Progenitor cell of endocrine pancreas (in vitro differentiated cells): ENCODE measurements at regions not wholly inside any gene's neighbourhood (a gene's known extent, or its start where the extent isn't known, plus 50 kb on each side); places are given as distances from the start of the nearest gene placed in this dataset.

Experiments used
- DNase-seq: peaks from one replicate; pipeline ENCODE4 v3.0.0; 2021; ENCODE audit warnings: low spot score; ENCODE audit not compliant: unreplicated experiment
- H3K27ac Mint-ChIP-seq: 2 replicates; pipeline ENCODE4 v1.8.0; 2021; ENCODE audit warnings: mild to moderate bottlenecking, moderate library complexity, mixed read lengths
- H3K27me3 Mint-ChIP-seq: 2 replicates; pipeline ENCODE4 v1.8.0; 2021; ENCODE audit warnings: mixed read lengths
- H3K36me3 Mint-ChIP-seq: 2 replicates; pipeline ENCODE4 v1.8.0; 2022; ENCODE audit warnings: mixed read lengths; ENCODE audit not compliant: insufficient read depth
- H3K4me1 Mint-ChIP-seq: 2 replicates; pipeline ENCODE4 v1.8.0; 2021; ENCODE audit warnings: low read depth, mixed read lengths
- H3K4me3 Mint-ChIP-seq: 2 replicates; pipeline ENCODE4 v1.8.0; 2021; ENCODE audit warnings: low read depth, mild to moderate bottlenecking, moderate library complexity, mixed read lengths
- H3K9me3 Mint-ChIP-seq: 2 replicates; pipeline ENCODE4 v1.8.0; 2021; ENCODE audit warnings: low read depth, mixed read lengths
- CTCF ChIP-seq: fragments of 200-600 bp; sonication (generic); IDR thresholded peaks from one replicate; pipeline ENCODE4 v1.5.0; 2021; ENCODE audit warnings: antibody characterized with exemption, mild to moderate bottlenecking; ENCODE audit not compliant: unreplicated experiment

GRCh38 chr2:7777668-7778067 is 860.5 kb downstream of the RNF144A start:
- Mint-ChIP-seq H3K4me1 (no peaks in the 10 kb centered on the region), H3K36me3 (no peaks in the 10 kb centered on the region), H3K4me3 (no peak overlapping the region), H3K27me3 (peaks cover 3% of the 10 kb centered on the region), H3K27ac (no peak overlapping the region), H3K9me3 (no peaks in the 10 kb centered on the region)
- no peak for DNase-seq
- no peak for TF ChIP-seq CTCF

GRCh38 chr2:7780321-7780720 is 863.1 kb downstream of the RNF144A start:
- H3K4me1 Mint-ChIP-seq: no peaks in the 10 kb centered on the region
- peaks cover 3% of the 10 kb centered on the region for H3K27me3 Mint-ChIP-seq
- H3K27ac Mint-ChIP-seq: no peak overlapping the region
- H3K4me3 Mint-ChIP-seq: no peak overlapping the region
- DNase-seq: no peak
- no peak for TF ChIP-seq CTCF
- H3K9me3 Mint-ChIP-seq: no peaks in the 10 kb centered on the region
- no peaks in the 10 kb centered on the region for H3K36me3 Mint-ChIP-seq

GRCh38 chr2:7785700-7786099 is 868.5 kb downstream of the RNF144A start:
- Mint-ChIP-seq H3K9me3 (no peaks in the 10 kb centered on the region), H3K4me3 (no peak overlapping the region), H3K27me3 (no peaks in the 10 kb centered on the region), H3K27ac (no peak overlapping the region), H3K36me3 (no peaks in the 10 kb centered on the region), H3K4me1 (no peaks in the 10 kb centered on the region)
- TF ChIP-seq CTCF: no peak
- no peak for DNase-seq

GRCh38 chr2:7788736-7789135 is 871.5 kb downstream of the RNF144A start:
- H3K9me3 Mint-ChIP-seq: no peaks in the 10 kb centered on the region
- no peaks in the 10 kb centered on the region for H3K4me1 Mint-ChIP-seq
- H3K27ac Mint-ChIP-seq: no peak overlapping the region
- TF ChIP-seq CTCF: no peak
- H3K4me3 Mint-ChIP-seq: no peak overlapping the region
- DNase-seq: no peak
- peaks cover 2% of the 10 kb centered on the region for H3K27me3 Mint-ChIP-seq
- no peaks in the 10 kb centered on the region for H3K36me3 Mint-ChIP-seq

- no peaks in the 10 kb centered on the region for H3K36me3 Mint-ChIP-seq
- no peaks in the 10 kb centered on the region for H3K9me3 Mint-ChIP-seq
- H3K4me3 Mint-ChIP-seq: no peak overlapping the region
- no peaks in the 10 kb centered on the region for H3K4me1 Mint-ChIP-seq
- TF ChIP-seq CTCF: no peak
- no peak overlapping the region for H3K27ac Mint-ChIP-seq
- H3K27me3 Mint-ChIP-seq: peaks cover 2% of the 10 kb centered on the region
- no peak for DNase-seq
Measured at GRCh38 chr2:7792031-7792651, 874.9 kb downstream of the RNF144A start.
